ENCODE measurements at regions not wholly inside any gene's neighbourhood (a gene's known extent, or its start where the extent isn't known, plus 50 kb on each side); places are given as distances from the start of the nearest gene placed in this dataset.

DNA sequence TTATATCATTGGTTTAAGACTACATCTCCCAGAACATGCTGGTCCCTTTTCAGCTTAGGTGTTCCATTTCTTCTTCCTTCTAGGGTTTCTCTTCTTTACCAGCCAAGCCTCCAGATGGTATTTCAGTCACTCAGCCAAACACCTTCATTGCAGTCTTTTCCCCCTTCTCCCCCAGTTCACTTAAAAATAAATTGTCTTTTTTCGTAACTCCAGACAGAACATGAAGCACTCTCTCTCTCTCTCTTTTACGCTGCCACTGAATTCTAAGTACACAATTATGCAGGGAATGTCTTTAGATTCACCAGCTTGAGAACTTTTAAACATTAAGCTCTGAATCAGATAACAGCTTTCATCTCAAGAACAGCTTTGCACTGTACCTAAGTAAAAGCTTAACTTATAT, 419.7 kb upstream of the BRINP1 start:
- TF ChIP-seq, protein P1, sequence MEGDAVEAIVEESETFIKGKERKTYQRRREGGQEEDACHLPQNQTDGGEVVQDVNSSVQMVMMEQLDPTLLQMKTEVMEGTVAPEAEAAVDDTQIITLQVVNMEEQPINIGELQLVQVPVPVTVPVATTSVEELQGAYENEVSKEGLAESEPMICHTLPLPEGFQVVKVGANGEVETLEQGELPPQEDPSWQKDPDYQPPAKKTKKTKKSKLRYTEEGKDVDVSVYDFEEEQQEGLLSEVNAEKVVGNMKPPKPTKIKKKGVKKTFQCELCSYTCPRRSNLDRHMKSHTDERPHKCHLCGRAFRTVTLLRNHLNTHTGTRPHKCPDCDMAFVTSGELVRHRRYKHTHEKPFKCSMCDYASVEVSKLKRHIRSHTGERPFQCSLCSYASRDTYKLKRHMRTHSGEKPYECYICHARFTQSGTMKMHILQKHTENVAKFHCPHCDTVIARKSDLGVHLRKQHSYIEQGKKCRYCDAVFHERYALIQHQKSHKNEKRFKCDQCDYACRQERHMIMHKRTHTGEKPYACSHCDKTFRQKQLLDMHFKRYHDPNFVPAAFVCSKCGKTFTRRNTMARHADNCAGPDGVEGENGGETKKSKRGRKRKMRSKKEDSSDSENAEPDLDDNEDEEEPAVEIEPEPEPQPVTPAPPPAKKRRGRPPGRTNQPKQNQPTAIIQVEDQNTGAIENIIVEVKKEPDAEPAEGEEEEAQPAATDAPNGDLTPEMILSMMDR (IDR thresholded peaks at IDR 0.05): no peak
- no peak for TF ChIP-seq POLR2AphosphoS5 (IDR thresholded peaks at IDR 0.05)
- DNase-seq (ENCODE audit: low spot score): no peak
- intact Hi-C loops (cut with DNase I): no loop called here
- Histone ChIP-seq H3K4me3 (no peak overlapping the region), H3K27ac (no peak overlapping the region), H3K9me3 (no peaks in the 10 kb centered on the region), H3K4me1 (replicated peaks) (no peaks in the 10 kb centered on the region), H3K36me3 (no peaks in the 10 kb centered on the region), H3K27me3 (replicated peaks; ENCODE audit: insufficient read depth) (no peaks in the 10 kb centered on the region)
- 26% methylated on average over 2 of the region's 2 CpGs for WGBS

DNA sequence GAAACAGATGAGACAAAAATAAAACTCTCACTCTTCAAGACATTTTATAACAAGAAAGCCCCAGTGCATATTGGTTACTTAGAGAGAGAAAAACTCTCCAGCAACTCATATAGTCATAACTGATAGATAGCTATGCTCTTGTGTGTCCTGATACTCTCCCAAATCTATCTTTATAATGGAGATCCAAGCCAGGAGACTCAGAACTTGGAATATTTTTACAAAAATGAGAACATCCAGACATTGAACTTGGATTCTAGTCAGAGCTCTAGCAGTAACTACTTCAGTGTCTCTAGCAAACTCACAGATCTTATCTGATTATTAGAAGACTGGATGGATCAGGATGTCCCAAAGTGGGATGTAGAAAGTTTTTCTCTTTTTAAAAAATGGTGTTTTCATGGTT, 412.7 kb upstream of the BRINP1 start:
- Histone ChIP-seq H3K27me3 (replicated peaks; ENCODE audit: insufficient read depth) (no peaks in the 10 kb centered on the region), H3K4me1 (replicated peaks) (no peaks in the 10 kb centered on the region), H3K27ac (no peak overlapping the region), H3K9me3 (no peaks in the 10 kb centered on the region), H3K4me3 (no peak overlapping the region), H3K36me3 (no peaks in the 10 kb centered on the region)
- intact Hi-C loops (cut with DNase I): no loop called here
- TF ChIP-seq, protein P1 (IDR thresholded peaks at IDR 0.05): no peak
- no peak for TF ChIP-seq POLR2AphosphoS5 (IDR thresholded peaks at IDR 0.05)
- no peak for DNase-seq (ENCODE audit: low spot score)

- DNase-seq (ENCODE audit: low spot score): no peak
- Histone ChIP-seq H3K36me3 (no peaks in the 10 kb centered on the region), H3K4me3 (no peak overlapping the region), H3K9me3 (no peaks in the 10 kb centered on the region), H3K27ac (no peak overlapping the region), H3K27me3 (replicated peaks; ENCODE audit: insufficient read depth) (no peaks in the 10 kb centered on the region), H3K4me1 (replicated peaks) (no peaks in the 10 kb centered on the region)
- intact Hi-C loops (cut with DNase I): no loop called here
- TF ChIP-seq, protein P1 (IDR thresholded peaks at IDR 0.05): no peak
- TF ChIP-seq POLR2AphosphoS5 (IDR thresholded peaks at IDR 0.05) (no peak), POLR2A (IDR thresholded peaks at IDR 0.05) (no peak)
- 83% methylated on average over 3 of the region's 3 CpGs for WGBS
These were observed 406.2 kb upstream of the BRINP1 start for GRCh38 chr9:119775410-119775809.

DNA sequence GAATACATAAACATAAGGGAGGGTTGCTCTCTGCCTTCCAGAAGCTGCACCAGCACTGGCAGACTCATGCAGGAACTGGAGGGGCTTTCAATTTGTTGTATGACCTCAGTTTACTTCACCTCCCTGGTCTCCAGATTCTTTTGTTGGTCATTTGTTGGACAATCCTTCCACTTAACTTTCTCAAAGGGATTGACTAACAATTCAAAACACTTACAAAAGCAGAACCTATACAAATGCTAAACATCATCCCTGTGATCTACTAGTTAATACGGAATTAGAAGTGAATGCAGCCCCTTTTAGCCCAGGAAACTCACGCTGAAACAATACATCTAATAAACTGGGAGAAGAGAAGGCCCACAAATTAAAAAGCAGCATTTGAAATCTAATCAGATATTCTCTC, 404.6 kb upstream of the BRINP1 start:
- H3K36me3 ChIP-seq: no peaks in the 10 kb centered on the region
- WGBS: 10% methylated on average over 2 of the region's 2 CpGs
- H3K4me3 ChIP-seq: no peak overlapping the region
- TF ChIP-seq, protein P1 (IDR thresholded peaks at IDR 0.05): no peak
- TF ChIP-seq POLR2A (IDR thresholded peaks at IDR 0.05) (no peak), POLR2AphosphoS5 (IDR thresholded peaks at IDR 0.05) (no peak)
- H3K4me1 ChIP-seq (replicated peaks): no peaks in the 10 kb centered on the region
- H3K9me3 ChIP-seq: no peaks in the 10 kb centered on the region
- DNase-seq (ENCODE audit: low spot score): no peak
- intact Hi-C loops (cut with DNase I): no loop called here
- H3K27me3 ChIP-seq (replicated peaks; ENCODE audit: insufficient read depth): no peaks in the 10 kb centered on the region
- H3K27ac ChIP-seq: no peak overlapping the region

DNA sequence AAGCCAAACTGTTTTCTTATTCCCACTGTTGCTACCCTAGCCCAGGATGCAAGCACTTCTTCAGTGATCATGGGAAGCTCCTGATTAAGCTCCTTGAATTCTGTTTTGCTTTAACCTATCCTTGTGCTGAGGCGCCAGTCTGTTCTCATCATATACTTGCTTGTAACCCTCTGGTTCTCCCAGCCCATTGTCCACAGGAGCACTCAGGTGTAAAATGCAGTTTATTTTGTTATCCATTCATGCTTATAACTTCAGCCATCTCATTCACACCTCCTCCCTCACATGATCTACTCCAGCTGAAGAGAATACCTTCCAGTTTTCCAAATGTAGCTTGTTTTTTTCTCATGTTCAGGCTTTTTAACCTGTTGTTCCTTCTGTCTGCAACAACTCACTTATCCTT, 402.1 kb upstream of the BRINP1 start:
- DNase-seq (ENCODE audit: low spot score): no peak
- no peaks in the 10 kb centered on the region for H3K9me3 ChIP-seq
- TF ChIP-seq POLR2AphosphoS5 (IDR thresholded peaks at IDR 0.05) (no peak), POLR2A (IDR thresholded peaks at IDR 0.05) (no peak)
- TF ChIP-seq, protein P1 (IDR thresholded peaks at IDR 0.05): no peak
- H3K27me3 ChIP-seq (replicated peaks; ENCODE audit: insufficient read depth): no peaks in the 10 kb centered on the region
- no peaks in the 10 kb centered on the region for H3K4me1 ChIP-seq (replicated peaks)
- no peak overlapping the region for H3K27ac ChIP-seq
- intact Hi-C loops (cut with DNase I): no loop called here
- H3K36me3 ChIP-seq: no peaks in the 10 kb centered on the region
- 100% methylated on average over 1 of the region's 1 CpG for WGBS
- H3K4me3 ChIP-seq: no peak overlapping the region
